ENCODE measurements at regions not wholly inside any gene's neighbourhood (a gene's known extent, or its start where the extent isn't known, plus 50 kb on each side); places are given as distances from the start of the nearest gene placed in this dataset.

DNA sequence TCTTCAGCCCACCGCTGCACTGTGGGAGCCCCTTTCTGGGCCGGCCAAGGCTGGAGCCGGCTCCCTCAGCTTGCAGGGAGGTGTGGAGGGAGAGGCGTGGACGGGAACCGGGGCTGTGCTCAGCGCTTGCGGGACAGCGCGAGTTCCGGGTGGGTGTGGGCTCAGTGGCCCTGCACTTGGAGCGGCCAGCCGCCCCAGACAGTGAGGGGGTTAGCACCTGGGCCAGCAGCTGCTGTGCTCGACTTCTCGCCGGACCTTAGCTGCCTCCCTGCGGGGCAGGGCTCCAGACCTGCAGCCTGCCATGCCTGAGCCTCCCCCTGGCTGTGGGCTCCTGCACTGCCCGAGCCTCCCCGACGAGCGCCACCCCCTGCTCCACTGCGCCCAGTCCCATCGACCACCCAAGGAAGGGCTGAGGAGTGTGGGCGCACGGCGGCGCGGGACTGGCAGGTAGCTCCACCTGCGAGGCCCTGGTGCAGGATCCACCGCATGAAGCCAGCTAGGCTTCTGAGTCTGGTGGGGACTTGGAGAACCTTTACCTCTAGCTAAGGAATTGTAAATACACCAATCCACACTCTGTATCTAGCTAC is 92.9 kb upstream of the MAST4 start:
- no peak for DNase-seq

DNA sequence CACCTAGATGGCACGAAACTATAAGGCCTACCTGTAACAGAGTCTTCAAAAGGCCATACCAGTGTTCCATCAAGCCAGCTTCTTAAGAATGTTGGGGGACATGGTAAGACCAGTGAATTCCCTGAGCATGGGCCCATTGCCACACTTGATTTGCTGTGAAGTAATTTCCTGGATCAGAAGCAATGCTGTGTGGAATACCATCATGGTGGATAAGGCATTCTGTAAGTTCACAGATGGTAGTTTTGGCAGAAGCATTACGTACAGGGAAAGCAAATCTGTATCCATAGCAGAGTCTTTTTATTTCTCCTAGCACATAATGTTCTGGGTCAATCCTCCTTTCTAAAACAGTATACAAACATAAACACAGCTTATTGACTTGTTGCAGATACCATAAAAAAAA is 89.1 kb upstream of the MAST4 start:
- DNase-seq = no peak

DNA sequence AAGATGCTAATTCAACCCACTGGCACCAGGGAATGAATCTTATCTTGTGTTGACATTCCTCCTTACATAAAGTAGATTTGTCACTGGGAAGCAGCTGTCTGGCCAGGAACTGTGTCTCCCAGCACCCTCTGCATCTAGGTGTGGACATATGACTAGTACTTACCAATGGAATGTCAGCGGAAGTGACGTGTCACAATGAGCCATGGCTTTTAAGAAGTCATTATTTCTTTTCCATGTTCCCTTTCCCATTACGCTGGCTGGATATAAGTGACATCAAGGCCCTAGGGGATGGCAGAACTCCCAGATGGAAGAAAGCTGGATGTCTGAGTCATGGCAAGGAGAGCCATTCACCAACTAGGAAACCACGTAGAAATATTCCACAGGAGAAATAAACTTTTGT is 84.7 kb upstream of the MAST4 start:
- no peak for DNase-seq

DNA sequence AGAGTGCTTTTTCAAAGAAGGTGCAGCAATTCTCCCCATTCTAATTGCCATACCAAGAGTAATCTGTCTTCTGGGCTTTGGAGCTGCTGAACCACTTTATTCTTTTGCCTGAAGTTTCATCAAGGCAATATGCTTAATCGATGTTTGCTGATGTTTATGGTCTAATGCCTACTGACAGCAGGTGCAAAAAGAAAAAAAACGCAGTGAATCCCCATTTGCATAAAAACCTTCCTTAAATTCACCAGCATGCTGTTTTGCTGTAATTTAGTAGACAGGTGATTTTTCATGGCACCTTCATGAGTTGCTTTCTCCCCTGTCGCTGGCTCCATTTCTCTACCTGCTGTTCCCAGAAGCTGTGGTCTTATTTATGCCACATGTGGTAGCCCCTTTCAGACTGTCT is 83.1 kb upstream of the MAST4 start:
- DNase-seq = no peak

DNA sequence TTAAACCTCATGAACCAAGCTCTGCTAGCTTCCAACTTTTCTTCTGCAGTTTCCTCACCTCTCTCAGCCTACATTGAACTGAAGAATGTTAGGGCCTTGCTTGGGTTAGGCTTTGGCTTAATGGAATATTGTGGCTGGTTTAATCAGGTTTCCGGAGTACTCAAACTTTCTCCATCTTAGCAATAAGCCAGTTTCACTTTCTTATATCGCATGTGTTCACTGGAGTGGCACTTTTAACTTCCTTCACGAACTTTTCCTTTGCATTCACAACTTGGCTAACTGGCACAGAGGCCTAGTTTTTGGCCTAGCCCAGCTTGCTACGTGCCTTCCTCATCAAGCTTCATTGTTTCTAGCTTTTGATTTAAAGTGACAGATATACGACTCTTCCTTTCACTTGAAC is 81.0 kb upstream of the MAST4 start:
- no peak for DNase-seq

DNA sequence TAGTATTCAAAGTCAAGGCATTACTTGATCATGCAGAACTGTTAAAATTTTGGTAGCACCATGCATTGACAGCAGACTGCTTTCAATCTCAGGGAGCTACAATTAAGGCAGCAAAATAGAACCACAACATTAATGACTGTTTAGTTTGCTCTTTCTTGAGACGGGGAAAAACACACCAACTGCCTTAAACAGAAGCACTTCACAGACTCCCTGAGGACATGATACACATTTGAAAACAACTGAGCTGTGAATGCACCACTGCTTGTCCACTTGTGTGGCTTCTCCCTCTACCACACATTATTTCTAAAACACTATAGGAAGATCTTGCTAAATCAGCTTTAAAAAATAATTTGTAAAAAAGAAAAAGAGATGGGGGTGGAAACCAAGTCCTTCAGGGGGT is 79.6 kb upstream of the MAST4 start:
- DNase-seq = no peak

DNA sequence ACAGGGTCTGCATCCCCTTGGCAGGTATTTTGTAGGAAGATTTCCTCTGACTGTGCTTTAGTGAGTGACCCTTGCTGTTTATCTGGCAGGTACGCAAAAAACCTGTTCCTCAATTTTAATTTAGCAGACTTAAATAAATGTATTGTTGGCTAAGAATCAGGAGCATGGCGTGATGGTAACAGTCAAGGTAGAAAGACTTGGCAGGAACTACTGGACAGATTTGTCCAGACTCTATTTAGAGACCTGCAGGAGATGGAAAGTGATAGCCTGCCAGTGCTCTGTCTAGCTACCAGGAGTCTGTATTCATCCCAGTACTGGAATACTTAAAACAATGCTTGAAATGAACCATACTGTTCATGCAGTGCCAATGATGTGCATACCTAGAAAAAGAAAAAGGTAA is 78.8 kb upstream of the MAST4 start:
- no peak for DNase-seq

DNA sequence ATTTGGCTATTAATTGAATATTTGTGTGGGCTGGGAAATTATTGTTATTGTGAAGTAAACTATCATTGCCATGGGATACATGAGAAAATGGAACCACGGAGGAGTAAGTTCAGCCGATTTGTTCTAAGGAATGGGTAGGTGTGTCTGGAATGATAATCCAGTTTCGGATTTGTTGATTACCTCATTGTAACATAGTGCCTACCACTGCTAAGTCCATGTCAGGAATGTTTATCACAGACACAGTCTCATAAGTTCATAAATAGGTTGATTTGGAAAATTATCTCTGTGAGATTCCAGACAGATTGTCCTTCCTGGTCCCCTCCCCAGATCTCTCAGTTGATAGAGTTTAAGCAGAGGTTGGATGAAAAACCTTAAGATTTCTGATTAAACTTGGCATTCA is 78.1 kb upstream of the MAST4 start:
- no peak for DNase-seq

DNA sequence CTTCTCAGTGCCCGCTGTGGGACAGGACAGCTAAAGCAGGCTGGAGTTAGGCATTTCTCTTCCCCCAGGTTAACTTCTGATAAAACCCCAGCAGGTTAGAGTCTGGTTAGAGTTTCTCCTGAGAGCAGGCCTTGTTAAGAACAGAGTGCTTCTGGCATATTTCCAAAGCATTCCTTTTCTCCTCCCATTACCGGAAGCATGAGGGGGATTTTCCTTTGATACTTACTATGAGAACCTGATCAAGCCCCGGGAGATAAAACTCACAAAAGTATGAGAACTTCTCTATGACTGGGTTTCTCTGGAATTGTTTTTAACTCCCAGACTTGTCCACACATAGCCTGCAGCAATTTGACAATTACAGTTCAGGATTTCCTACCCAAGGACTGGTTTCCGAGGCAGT is 77.4 kb upstream of the MAST4 start:
- DNase-seq = no peak

DNA sequence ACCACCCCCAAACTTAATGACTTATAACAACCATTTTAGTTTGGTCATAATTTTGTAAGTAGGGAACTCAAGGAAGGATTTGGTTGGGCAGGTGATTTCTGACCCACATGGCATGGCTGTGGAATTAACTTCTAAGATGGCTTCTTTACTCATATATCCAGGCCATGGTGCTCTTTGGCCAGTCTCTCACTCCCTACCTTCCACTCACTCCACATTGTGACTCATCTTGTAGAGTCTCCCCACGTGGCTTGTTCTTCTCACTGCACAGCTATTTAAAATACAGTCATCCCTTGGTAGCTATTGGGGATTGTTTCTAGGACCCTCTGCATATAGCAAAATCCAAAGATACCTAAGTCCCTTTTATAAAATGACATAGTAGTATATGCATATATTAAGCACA is 76.6 kb upstream of the MAST4 start:
- DNase-seq = no peak

DNA sequence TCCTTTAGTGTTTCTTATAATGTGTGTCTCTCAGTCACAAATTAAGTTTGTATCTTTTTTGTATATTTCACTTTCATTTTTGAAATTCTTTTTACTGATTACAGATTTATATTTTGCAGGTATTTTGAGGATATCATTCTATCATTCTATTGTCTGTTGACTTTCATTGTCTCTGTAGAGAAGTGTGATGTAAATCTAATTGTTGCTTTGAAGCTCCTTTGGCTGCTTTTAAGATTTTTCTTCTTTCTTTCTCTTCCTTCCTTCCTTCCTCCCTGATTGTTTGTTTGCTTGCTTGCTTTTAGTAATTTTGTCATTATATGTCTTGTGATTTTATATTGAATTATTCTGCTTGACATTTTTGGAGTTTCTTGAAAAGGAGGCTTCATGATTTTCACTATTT is 75.3 kb upstream of the MAST4 start:
- no peak for DNase-seq

DNA sequence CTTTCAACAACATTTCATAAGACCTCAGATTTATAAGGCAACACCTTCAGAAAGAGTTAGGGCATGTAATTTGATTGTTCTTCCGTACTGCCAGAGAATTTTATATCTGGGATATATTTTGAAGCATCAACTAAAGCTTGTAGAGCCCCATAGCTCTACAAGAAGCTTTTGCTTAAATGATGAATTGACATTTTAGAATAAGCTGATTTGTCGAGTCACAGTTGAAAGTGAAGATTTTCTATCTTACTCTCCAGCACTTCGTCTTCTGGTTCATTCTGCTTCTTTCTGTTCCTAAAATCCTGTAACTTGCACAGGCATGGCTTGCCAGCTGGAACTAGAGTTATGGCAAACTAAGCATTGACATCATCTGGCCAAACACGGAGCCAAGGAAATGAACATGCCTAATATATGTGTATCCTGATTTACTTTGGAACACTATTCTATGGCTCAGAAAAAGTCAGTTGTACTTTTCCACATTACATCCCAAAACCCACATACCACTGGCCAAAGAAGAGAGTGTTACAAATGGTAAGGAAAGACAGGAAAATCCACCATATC is 68.6 kb upstream of the MAST4 start:
- DNase-seq = no peak

DNA sequence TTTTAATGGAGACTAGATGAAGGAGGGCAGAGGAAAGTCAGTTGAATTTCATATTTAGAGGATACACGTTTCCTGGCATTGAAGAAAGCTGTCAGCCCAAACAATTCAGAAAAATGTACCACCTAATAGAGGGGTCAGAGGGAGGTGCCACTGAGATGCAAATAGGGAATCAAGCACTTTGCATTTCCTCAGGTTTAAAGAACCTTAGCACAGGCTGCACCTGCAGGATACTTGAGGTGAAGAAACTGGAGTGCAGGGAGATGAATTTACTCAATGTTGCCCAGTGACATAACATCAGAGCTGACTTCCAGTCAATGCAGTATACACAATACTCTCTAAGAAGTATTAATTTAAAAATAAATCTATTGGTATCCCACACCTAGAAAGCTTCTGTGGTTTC is 67.0 kb upstream of the MAST4 start:
- DNase-seq = no peak

DNA sequence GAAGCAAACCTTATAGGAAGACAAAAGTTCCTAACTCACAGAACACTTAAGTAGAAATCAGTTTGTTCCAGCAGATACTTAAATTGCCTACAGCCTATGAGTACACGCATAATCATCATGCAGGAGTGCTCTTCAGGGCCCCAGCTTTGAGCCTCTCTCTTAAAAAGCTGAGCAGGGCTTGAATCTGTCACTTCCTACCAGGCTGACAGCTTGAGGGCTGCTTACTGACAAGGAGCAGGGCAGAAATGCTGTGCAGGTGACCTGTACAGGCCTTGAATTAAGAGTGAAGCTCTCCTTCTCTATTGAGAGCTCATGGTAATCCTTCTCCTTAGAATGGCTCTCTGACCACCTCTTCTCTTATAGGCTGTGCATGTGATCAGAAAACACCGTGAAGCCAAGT is 66.5 kb upstream of the MAST4 start:
- no peak for DNase-seq

DNA sequence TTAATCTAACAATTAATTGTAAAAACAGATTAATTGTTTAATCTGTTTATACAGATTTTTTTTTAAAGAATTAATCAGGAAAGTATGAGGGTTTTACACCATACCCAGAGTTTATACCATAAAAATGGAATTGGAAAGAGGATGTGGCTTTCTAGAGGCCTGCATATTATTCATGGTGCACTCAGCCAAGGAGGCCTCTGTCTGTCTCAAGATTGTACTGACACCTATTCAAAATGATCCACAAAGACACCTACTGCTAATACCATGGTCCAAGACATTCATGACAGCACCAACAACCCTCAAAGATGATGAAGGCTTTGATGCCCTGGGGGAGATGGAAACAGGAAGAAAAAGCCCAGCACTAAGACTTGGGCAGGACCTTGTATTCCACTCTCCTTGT is 58.1 kb upstream of the MAST4 start:
- peak; percentile 6 for DNase-seq

DNA sequence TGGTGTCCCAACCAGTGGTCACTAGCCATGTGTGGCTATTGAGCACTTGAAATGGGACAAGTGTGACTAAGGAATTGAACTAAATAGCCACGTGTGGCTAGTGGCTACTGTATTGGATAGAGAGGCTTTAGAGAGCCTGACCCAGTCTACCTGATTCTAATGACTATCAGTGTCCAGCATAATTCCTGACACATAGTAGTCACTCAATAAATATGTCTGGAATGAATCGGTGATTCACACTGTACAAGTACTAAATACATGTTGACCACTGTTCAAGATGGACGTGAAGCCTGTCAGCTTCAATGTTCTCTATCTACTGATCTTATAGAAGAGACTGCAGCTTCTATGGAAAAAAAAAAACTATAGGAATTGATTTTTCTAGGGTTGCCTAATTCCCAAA is 57.7 kb upstream of the MAST4 start:
- DNase-seq = no peak

DNA sequence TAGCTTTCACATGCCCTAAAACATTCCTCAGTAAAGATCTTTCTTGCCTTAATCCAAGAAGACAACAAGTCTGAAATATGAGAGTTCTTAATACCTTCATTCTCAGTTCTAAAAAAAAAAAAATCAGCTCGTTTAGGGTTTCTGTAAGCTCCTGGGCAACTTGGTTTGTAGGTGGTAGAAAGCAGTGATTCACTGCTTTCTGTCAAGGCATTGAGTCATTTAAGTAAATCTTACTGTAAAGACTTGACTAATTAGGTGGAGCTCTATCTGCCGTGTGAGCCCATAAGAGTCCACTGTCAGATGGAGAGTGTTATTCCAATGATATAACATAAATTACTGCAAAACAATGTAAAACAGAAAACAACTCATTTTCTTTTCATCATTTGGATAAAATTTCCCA is 56.1 kb upstream of the MAST4 start:
- no peak for DNase-seq

DNA sequence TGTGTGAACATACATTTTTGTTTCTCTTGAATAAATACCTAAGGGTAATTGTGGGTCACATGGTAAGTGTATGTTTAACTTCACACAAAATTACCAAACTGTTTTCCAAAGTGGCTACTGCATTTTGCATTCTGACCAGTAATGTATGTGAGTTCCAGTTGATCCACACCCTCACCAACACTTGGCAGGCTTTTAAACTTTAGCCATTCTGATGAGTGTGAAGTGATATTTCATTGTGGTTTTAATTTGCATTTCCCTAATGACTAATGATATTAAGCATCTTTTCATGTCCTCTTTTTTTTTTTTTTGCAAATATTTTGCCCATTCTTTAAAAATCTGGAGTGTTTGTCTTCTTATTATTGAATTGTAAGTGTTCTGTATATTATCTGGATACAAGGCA is 53.5 kb upstream of the MAST4 start:
- no peak for DNase-seq
